ENCODE measurements at regions not wholly inside any gene's neighbourhood (a gene's known extent, or its start where the extent isn't known, plus 50 kb on each side); places are given as distances from the start of the nearest gene placed in this dataset.
"Not testable (repeated sequence)": the region's sequence is repeated elsewhere in the genome, so short reads cannot be mapped to it uniquely, and the experiment has no call there.

GRCh38 chr4:85106166-85106565 lies 139.7 kb upstream of the WDFY3 start:
- no peak for DNase-seq

DNA sequence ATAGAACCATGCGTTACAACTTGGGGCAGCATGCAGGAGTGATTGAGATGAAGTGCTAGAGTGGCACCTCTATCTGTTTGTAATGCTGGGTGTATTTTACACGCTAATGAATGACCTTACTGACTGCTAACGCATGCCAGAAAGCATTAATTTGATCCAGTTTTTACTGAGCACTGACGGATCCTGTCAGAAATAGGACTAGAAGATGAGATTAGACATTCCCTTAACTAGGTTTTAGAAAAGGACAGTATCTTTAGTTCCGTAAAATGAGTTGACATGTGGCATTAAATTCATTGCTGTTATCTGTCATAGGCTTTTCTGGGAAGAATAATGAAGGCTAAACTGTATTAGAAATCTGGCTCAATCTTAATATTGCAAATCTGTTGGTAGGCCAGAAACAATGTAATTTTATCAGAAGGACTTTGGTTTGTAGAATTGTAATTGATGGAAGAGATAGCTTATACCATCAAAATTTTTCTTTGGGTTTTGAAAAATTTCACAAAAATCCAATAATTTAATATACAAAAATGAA lies 140.4 kb upstream of the WDFY3 start:
- DNase-seq: no peak

DNA sequence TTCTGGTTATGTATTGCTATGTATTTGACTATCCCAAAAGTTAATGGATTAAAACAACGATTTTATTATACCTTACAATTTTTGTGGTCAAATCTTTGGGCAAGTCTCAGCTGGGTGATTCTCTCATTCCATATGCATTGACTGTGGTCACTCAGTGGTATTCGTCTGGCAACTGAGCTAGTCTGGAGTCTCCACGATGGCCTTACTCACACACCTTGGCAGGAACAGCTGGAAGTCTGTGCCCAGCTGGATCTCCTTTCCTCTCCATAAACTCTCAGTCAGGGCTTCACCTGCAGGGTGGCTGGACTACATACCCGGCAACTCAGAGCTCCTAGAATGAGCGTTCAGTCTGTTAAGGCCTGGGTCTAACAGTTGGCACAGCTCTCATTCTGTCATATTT lies 141.1 kb upstream of the WDFY3 start:
- no peak for DNase-seq

GRCh38 chr4:85113706-85114105 lies 147.2 kb upstream of the WDFY3 start:
- DNase-seq: peak; percentile 52

DNA sequence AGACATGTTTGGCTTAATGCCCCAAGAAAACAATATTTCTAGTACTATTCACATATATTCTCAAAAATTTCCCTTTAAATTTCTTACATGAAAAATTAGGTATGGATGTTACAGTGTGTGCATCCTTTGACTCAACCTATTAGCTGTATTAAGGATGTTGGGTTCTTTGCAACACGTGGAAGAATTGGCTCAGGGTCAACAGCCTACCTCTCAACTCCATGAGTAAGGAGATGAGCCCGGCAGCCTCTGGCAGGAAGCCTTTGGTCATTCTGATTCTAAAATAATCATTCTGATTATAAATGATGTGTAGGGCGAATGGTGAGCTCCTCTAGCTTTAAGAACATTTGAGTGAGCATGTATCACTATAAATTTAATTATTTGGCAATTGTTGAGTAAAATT lies 148.0 kb upstream of the WDFY3 start:
- peak; percentile 13 for DNase-seq

DNA sequence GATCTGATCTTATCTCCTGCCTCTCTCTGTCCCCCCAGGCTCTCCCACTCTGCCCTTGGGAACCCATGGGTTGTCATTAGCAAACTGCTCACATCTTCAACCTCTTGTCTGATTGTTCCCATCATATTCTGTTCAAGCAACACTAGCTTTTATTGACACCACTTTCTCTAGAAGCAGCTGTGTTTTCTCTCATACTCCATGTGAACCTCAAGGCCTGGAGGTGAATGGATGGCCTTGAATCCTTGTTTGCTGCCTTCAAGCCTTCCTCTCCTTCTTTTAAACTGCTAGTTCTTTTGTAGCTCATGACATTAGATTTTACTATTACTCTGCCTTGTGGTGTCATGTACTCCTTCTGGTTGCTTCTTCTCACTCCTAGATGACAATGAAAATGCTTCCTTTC lies 149.5 kb upstream of the WDFY3 start:
- no peak for DNase-seq

DNA sequence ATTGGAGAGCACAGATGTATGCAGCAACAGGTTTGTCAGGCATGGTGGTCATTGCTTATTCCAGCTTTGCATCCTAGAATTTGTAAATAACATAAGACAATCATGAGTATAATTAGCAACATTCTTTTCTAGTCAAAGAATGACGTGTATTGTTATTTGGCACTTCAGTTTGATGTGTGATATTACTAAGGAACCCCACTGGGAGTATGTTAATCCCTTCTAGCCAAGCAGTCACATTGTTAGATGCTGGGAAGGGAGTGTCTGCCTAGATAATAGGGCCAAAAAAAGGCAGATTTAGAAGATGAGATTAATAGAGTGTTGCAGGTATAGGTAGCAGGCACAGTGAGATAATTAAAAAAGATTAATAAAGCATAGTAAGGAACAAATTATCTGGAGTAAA lies 159.2 kb upstream of the WDFY3 start:
- DNase-seq: no peak

- DNase-seq: no peak
These were observed 160.6 kb upstream of the WDFY3 start for GRCh38 chr4:85126991-85127591.

- peak; percentile 59 for DNase-seq
These were observed 161.2 kb upstream of the WDFY3 start for GRCh38 chr4:85127653-85128052.

- DNase-seq: no peak
These were observed 162.0 kb upstream of the WDFY3 start for GRCh38 chr4:85128246-85129204.

- DNase-seq: not testable (repeated sequence)
These were observed 163.1 kb upstream of the WDFY3 start for GRCh38 chr4:85129354-85130125.

DNA sequence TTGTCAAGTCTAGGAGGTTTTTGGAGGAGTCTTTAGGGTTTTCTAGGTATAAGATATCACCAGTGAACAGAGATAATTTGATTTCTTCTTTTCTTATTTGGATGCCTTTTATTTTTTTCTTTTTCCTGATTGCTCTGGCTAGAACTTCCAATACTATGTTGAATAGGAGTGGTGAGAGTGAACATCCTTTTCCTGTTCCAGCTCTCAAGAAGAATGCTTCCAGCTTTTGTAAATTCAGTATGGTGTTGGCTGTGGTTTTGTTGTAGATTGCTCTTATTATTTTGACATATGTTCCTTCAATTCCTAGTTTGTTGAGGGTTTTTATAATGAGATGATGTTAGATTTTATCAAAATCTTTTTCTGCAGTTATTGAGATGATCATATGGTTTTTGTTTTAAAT lies 165.6 kb upstream of the WDFY3 start:
- DNase-seq: no peak

GRCh38 chr4:85132570-85132969 lies 166.1 kb upstream of the WDFY3 start:
- DNase-seq: no peak

DNA sequence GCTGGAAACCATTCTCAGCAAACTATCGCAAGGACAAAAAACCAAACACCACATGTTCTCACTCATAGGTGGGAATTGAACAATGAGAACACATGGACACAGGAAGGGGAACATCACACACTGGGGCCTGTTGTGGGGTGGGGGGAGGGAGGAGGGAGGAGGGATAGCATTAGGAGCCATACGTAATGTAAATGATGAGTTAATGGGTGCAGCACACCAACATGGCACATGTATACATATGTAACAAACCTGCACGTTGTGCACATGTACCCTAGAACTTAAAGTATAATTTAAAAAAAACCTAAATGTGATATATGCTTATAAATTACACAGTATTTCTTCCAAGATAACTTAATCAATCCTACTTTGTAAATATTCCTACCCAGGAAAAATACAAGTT lies 173.3 kb upstream of the WDFY3 start:
- not testable (repeated sequence) for DNase-seq

DNA sequence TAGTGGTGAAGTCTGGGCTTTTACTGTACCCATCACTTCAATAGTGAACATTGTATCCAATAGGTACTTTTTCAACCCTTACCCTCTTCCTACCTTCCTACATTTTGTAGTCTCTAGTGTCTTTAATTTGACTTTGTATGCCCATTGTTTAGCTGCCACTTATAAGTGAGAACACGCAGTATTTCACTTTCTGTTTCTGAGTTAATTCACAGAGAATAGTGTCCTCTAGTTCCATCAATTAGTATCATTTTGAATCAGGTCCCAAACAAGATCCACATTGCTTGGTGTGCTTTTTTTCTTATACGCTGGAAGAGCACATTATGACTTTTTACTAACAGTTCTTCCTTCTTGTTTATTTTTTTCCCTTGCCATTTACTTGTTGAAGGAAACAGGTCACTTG lies 176.0 kb upstream of the WDFY3 start:
- DNase-seq: no peak

- DNase-seq: peak; percentile 91
These were observed 181.1 kb upstream of the WDFY3 start for GRCh38 chr4:85147481-85148076.

DNA sequence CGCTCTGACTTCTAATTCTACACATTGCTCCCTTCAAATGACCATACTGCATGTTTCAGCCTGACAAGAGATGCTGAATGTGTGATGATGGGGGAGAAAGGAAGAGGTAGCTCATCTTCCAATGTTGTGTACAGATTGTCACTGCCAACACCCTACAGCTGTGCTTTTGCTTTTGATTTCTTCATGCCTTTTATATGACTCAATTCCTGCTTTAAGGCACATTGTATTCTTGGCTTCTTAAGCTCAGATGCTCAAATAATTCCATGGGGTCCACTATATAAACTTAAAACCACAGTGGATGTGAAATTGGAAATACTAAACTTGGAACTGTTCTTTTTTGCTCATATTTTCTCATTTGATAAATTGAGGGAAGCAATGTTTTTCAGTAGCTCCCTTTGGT lies 183.2 kb upstream of the WDFY3 start:
- peak; percentile 84 for DNase-seq

GRCh38 chr4:85151371-85151770 lies 184.9 kb upstream of the WDFY3 start:
- DNase-seq: peak; percentile 89

- DNase-seq: no peak
These were observed 185.3 kb upstream of the WDFY3 start for GRCh38 chr4:85151786-85152185.

DNA sequence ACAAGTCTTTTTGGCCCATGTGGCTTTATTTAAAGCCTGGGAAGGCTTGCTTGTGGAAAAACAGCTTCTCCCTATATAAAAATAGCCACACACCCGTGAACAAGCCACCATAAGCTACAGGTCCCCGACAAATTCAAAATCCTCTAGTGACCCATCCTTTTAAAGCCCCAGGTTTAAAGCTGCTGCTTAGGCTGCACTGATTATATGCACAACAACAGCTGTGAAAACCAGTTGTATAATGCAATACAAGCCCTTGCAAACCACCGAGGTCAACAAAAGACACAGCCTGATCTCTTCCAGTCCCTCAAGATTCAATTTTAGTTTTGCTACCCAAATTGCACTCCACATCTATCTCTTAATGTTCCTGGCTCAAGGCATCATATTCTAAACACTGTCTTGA lies 186.0 kb upstream of the WDFY3 start:
- DNase-seq: peak; percentile 27

DNA sequence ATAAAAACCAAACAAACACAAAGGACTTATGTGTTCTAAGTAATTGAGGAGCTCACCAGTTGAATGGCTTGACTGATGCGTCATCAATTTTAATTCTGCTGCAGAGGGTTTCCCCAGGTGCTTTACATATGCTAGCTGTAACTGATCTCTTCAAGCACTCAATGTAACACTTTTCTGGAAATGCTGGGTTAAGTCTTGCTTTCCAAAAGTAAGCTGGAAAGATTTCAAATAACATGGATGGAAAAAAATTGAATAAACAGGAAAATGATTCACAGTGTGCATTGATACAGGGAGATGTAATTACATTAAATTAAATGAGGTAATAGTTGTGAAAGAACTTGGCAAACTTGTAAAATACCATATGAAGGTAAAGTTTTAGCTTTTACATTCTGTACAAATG lies 186.7 kb upstream of the WDFY3 start:
- DNase-seq: peak; percentile 82

- DNase-seq: peak; percentile 27
These were observed 188.1 kb upstream of the WDFY3 start for GRCh38 chr4:85154591-85154990.
